ENCODE measurements at regions not wholly inside any gene's neighbourhood (a gene's known extent, or its start where the extent isn't known, plus 50 kb on each side); places are given as distances from the start of the nearest gene placed in this dataset.

DNA sequence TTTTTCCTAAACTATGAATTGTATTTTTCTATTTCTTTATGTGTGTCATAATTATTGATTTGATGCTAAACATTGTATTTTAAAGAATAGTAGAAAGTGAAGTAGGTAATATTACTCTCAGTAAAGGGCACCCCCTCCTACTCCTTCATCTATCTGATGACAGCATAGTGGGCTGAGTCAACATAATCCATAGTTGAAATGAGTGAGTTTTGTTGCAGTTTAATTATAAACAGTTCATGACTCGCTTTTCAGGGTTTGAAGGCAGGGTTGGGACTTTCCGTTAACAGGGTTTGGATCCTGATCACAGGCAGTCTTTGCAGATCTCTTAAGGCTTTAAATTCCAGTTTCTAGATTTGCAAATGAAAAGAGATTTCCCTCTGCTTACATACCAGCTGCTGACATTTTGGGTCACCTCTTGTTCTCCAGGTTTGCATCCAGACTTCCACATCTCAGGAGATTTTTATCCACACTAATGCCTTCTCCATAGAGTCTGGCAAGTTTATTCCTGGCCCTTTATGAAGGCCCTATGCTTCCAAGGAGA is 54.0 kb upstream of the TACR3 start:
- no peak overlapping the region for H3K4me3 ChIP-seq (ENCODE audit: low read depth, low read length)
- in situ Hi-C loops (cut with HindIII; ENCODE audit: low sequenced_read_pairs) = no loop called here
- no peak for DNase-seq (ENCODE audit: low read depth)
- TF ChIP-seq, protein P1, sequence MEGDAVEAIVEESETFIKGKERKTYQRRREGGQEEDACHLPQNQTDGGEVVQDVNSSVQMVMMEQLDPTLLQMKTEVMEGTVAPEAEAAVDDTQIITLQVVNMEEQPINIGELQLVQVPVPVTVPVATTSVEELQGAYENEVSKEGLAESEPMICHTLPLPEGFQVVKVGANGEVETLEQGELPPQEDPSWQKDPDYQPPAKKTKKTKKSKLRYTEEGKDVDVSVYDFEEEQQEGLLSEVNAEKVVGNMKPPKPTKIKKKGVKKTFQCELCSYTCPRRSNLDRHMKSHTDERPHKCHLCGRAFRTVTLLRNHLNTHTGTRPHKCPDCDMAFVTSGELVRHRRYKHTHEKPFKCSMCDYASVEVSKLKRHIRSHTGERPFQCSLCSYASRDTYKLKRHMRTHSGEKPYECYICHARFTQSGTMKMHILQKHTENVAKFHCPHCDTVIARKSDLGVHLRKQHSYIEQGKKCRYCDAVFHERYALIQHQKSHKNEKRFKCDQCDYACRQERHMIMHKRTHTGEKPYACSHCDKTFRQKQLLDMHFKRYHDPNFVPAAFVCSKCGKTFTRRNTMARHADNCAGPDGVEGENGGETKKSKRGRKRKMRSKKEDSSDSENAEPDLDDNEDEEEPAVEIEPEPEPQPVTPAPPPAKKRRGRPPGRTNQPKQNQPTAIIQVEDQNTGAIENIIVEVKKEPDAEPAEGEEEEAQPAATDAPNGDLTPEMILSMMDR (IDR thresholded peaks at IDR 0.05; ENCODE audit: low read depth, low read length, missing control alignments) = no peak
